Natural killer cell (primary cell): ENCODE measurements at regions not wholly inside any gene's neighbourhood (a gene's known extent, or its start where the extent isn't known, plus 50 kb on each side); places are given as distances from the start of the nearest gene placed in this dataset.
A peak's percentile ranks its signal among the peaks of the same experiment; 100 is the strongest.
"Not testable (repeated sequence)": the region's sequence is repeated elsewhere in the genome, so short reads cannot be mapped to it uniquely, and the experiment has no call there.

Experiments used
- ATAC-seq, 3 donors: fragments of 150-1000 bp in 2 of 3; fragments of 200-7000 bp in 1 of 3; cut with Tn5 transposase; 1 replicate in 1 of 3; 2 replicates in 2 of 3; pipeline ENCODE4 v1.10.0; 2021; ENCODE audit warnings: mild to moderate bottlenecking in 2 of 3, moderate library complexity in 2 of 3
- DNase-seq, 2 donors: peaks; one replicate each; pipeline versions ENCODE4 v3.0.0 to v3.0.0-alpha.2; 2013 to 2021; ENCODE audit warnings: mixed read lengths in 1 of 2
- H3K27ac ChIP-seq: one replicate; pipeline ENCODE4 v1.5.1; 2013; ENCODE audit warnings: mild to moderate bottlenecking, low read length
- H3K27me3 ChIP-seq: one replicate; pipeline ENCODE4 v1.6.1; 2013; ENCODE audit warnings: low read length; ENCODE audit not compliant: control insufficient read depth, insufficient read depth
- H3K36me3 ChIP-seq: one replicate; pipeline ENCODE4 v1.6.1; 2013; ENCODE audit warnings: low read length; ENCODE audit not compliant: control insufficient read depth, insufficient read depth
- H3K4me1 ChIP-seq: one replicate; pipeline ENCODE4 v1.6.1; 2013; ENCODE audit warnings: low read length; ENCODE audit not compliant: control insufficient read depth, insufficient read depth
- H3K4me3 ChIP-seq: one replicate; pipeline ENCODE4 v1.5.1; 2013; ENCODE audit warnings: low read length
- H3K9me3 ChIP-seq: one replicate; pipeline ENCODE4 v1.6.1; 2013; ENCODE audit warnings: low read length; ENCODE audit not compliant: control insufficient read depth, insufficient read depth
- H3K27ac Mint-ChIP-seq, 2 donors: one replicate each; pipeline ENCODE4 v1.8.0; 2022; ENCODE audit warnings: mild to moderate bottlenecking in 2 of 2, mixed read lengths in 2 of 2, moderate library complexity in 1 of 2
- H3K27me3 Mint-ChIP-seq, 2 donors: one replicate each; pipeline ENCODE4 v1.8.0; 2022; ENCODE audit warnings: low read depth in 2 of 2, mixed read lengths in 2 of 2
- H3K36me3 Mint-ChIP-seq: one replicate; pipeline ENCODE4 v1.8.0; 2022; ENCODE audit warnings: mixed read lengths
- H3K4me1 Mint-ChIP-seq, 2 donors: one replicate each; pipeline ENCODE4 v1.8.0; 2022; ENCODE audit warnings: mixed read lengths in 2 of 2
- H3K4me3 Mint-ChIP-seq: one replicate; pipeline ENCODE4 v1.8.0; 2022; ENCODE audit warnings: mild to moderate bottlenecking, moderate library complexity, mixed read lengths
- H3K9me3 Mint-ChIP-seq, 2 donors: one replicate each; pipeline ENCODE4 v1.8.0; 2022; ENCODE audit warnings: mixed read lengths in 2 of 2
- WGBS: methylation state at CpG from one replicate; pipeline ENCODE4 v1.1.7; 2013; ENCODE audit warnings: missing lambda C conversion rate; ENCODE audit not compliant: insufficient coverage; 5-methylcytosine and 5-hydroxymethylcytosine counted together
- intact Hi-C: fragments of 100-400 bp; cut with micrococcal nuclease; formaldehyde crosslinking; loops from one replicate; pipeline ENCODE4 v1.14.2; 2022

DNA sequence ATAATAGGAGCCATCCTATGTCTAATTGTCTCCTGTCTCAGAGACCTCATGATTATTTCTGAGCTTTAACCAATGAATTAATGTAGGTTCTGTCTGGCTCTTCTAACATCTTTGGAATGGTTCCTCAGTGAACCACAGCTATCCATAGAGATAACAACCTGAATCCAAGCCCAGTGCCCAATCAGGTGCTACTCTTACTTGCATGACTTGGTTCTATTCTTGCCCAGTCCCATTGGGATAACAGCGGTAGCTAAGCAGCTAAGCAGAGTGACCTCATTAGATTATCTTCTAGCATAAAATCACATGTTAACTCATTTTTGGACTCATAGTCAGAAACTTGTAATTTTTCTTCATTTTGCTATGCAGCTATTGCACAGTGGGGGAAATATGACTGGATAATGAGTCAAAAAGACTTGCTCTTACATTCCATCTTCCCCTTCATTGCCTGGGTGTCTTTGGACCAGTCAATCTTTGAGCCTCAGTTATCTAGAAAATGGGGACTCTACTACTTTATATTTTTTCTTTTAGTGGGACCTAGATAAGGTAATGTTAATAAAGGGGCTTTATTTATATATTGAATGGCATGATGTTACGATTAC is 309.1 kb upstream of the NOTCH2NLA start:
- H3K36me3 Mint-ChIP-seq, intact Hi-C loops, DNase-seq, ATAC-seq, H3K27me3 ChIP-seq, H3K27me3 Mint-ChIP-seq, H3K9me3 Mint-ChIP-seq, H3K4me1 ChIP-seq, H3K4me3 ChIP-seq, H3K27ac ChIP-seq, H3K9me3 ChIP-seq, H3K4me3 Mint-ChIP-seq, H3K27ac Mint-ChIP-seq, H3K4me1 Mint-ChIP-seq, H3K36me3 ChIP-seq: not testable (repeated sequence)
- no CpG with 5 or more reads among the region's 2 CpGs for WGBS

DNA sequence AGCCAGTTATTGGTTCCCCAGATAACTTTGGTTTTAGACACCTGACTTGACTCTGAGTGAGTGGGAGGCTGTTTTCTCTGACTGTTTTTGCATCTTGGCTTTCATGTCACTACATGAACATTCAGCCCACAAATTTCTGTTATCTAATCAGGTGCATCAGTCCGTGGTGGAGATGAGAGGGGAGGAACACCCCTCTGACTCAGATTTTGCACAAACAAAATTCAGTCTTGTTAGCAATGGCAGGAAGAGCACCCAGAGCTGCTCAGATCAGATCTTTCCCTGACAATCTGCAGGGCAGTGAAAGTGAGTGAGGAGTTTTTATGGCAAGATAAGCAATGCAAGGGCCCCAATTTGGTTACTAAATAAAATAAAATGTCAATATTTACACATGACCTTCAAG is 307.2 kb upstream of the NOTCH2NLA start:
- H3K36me3 Mint-ChIP-seq, H3K27me3 Mint-ChIP-seq, H3K27me3 ChIP-seq, DNase-seq, H3K9me3 Mint-ChIP-seq, H3K4me1 Mint-ChIP-seq, intact Hi-C loops, H3K36me3 ChIP-seq, H3K4me1 ChIP-seq, H3K27ac Mint-ChIP-seq, H3K9me3 ChIP-seq, H3K27ac ChIP-seq, H3K4me3 ChIP-seq, H3K4me3 Mint-ChIP-seq: not testable (repeated sequence)
- no CpG with 5 or more reads among the region's 1 CpG for WGBS
- peak in 1 of 3 donors; percentile 30 for ATAC-seq

DNA sequence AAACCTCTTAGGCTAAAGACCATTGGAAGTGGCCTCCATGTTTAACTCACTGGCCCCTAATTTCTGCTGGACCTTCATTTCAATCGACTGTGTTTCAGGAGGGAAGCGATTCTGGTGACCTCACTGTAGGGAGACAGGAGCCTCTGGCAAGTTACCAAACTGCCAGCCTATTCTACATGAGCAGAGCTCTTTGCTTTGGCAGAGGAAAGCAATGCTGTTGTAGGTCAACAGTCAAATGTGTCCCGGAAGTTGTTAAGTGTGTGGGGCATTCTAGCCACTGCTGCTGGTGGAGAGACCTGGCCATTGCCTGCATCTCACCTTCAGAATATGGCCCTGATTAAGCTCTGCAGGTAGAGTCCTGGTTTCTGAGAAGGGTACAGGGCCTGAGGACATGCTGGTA is 306.8 kb upstream of the NOTCH2NLA start:
- H3K9me3 ChIP-seq, H3K4me1 Mint-ChIP-seq, H3K27ac ChIP-seq, H3K36me3 Mint-ChIP-seq, H3K27me3 ChIP-seq, H3K9me3 Mint-ChIP-seq, DNase-seq, ATAC-seq, H3K27me3 Mint-ChIP-seq, H3K4me1 ChIP-seq, H3K27ac Mint-ChIP-seq, H3K4me3 Mint-ChIP-seq, intact Hi-C loops, H3K36me3 ChIP-seq, H3K4me3 ChIP-seq: not testable (repeated sequence)
- WGBS = no CpG with 5 or more reads among the region's 3 CpGs

DNA sequence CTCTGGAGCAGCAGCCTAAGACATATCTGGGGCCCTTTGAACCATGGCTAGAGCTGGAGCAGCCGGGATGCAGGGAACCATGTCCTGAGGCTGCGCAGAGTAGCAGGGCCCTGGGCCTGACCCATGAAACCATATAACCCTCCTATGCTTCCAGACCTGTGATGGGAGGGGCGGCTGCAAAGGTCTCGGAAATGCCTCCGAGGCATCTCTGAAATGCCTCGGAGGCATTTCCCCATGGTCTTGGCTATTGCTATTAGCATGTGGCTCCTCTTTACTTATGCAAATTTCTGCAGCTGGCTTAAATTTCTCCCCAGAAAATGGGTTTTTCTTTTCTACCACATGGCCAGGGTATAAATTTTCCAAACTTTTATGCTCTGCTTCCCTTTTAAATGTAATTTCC is 302.1 kb upstream of the NOTCH2NLA start:
- H3K27ac Mint-ChIP-seq, H3K27ac ChIP-seq, ATAC-seq, H3K4me3 Mint-ChIP-seq, H3K9me3 Mint-ChIP-seq, H3K4me3 ChIP-seq, H3K4me1 Mint-ChIP-seq, H3K4me1 ChIP-seq, H3K36me3 Mint-ChIP-seq, H3K36me3 ChIP-seq, DNase-seq, H3K27me3 ChIP-seq, H3K27me3 Mint-ChIP-seq, H3K9me3 ChIP-seq, intact Hi-C loops: not testable (repeated sequence)
- WGBS = no CpG with 5 or more reads among the region's 6 CpGs

DNA sequence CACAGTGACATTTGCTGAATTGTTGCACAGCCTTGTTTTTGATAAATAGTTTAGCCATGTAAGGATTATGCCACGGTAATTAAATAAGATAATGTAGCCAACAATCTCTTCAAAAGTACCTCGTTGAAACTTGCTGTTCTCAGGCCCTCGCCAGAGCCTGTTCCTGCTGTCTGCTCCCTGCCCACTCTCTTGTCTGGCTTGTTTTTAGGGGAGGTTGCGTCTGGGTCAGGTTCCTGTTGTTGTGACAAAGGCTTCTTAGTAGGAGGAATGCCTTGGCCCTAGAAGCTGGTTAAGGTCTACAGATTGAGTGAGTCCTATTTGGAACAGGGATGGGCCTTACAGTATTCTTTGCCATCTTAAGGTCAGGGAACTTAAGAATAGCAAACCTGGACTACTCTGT is 294.0 kb upstream of the NOTCH2NLA start:
- H3K27ac ChIP-seq, H3K27ac Mint-ChIP-seq, H3K9me3 ChIP-seq, ATAC-seq, H3K36me3 ChIP-seq, H3K4me1 Mint-ChIP-seq, H3K4me3 Mint-ChIP-seq, H3K4me3 ChIP-seq, H3K27me3 ChIP-seq, H3K36me3 Mint-ChIP-seq, intact Hi-C loops, DNase-seq, H3K9me3 Mint-ChIP-seq, H3K4me1 ChIP-seq, H3K27me3 Mint-ChIP-seq: not testable (repeated sequence)
- no CpG with 5 or more reads among the region's 4 CpGs for WGBS

DNA sequence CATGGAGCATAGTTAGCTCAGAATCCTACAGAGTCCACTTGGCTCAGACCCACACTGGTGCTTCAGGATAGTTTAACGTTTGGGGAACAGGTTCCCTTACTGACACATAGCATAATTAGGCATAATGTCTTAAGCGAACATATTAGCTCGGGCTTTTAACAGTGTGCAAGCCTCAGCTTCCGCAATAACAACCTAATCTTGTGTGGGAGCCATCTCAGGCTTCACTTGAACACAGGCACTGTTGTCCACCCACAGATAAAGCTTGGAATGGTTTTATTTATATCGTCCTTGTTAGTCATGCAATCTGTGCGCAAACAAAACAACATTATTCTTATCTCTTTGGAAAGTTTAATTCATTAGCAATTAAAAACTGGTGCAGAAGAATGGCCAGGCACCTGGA is 293.5 kb upstream of the NOTCH2NLA start:
- H3K9me3 ChIP-seq, H3K27ac Mint-ChIP-seq, ATAC-seq, H3K36me3 ChIP-seq, intact Hi-C loops, H3K9me3 Mint-ChIP-seq, H3K4me3 Mint-ChIP-seq, H3K4me3 ChIP-seq, DNase-seq, H3K4me1 ChIP-seq, H3K27me3 Mint-ChIP-seq, H3K4me1 Mint-ChIP-seq, H3K27ac ChIP-seq, H3K36me3 Mint-ChIP-seq, H3K27me3 ChIP-seq: not testable (repeated sequence)
- no CpG with 5 or more reads among the region's 6 CpGs for WGBS

DNA sequence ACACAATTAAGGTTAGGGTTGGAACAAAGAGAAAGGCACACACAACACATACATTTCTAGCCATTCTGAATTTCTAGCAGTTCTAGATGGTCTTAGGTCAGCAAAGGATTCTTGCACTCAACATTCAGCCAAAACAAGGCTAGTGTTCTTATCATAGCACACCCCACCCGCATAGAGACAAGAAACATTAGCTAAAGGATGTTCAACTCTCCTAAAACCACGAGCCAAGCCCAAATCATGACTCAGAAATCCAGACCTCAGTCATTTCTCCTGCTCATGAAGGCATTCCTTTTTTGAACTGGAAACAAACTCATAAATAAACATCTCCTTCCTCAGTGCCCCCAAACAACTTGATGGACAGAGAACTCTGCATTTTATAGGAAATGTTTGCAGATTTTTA is 293.0 kb upstream of the NOTCH2NLA start:
- H3K27ac Mint-ChIP-seq, H3K27me3 Mint-ChIP-seq, H3K36me3 Mint-ChIP-seq, ATAC-seq, H3K4me1 ChIP-seq, H3K4me1 Mint-ChIP-seq, H3K9me3 Mint-ChIP-seq, H3K27ac ChIP-seq, H3K9me3 ChIP-seq, H3K36me3 ChIP-seq, DNase-seq, H3K4me3 Mint-ChIP-seq, H3K27me3 ChIP-seq, H3K4me3 ChIP-seq, intact Hi-C loops: not testable (repeated sequence)
- no CpG with 5 or more reads among the region's 2 CpGs for WGBS

DNA sequence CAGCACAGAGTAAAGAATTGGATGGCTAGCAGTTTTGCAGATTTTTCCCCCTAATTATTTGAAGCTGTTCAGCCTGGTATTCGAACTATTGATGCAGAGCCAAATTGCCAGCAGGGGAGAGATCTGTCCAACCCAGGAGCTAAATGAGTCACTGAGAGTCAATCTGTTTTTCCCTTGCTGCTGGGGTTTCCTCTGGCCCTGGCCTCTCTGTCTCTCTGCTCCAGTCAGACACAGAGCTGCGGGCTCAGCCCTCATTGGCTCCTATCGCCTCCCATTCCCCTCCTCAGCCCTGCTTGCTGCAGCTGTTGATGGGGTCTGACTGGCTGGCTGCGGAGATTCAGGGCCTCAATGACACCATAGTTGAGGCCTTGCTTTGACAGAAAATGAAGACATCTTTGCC is 284.9 kb upstream of the NOTCH2NLA start:
- H3K27me3 Mint-ChIP-seq, H3K27ac Mint-ChIP-seq, H3K9me3 ChIP-seq, H3K4me1 ChIP-seq, H3K4me3 Mint-ChIP-seq, DNase-seq, H3K36me3 ChIP-seq, intact Hi-C loops, H3K9me3 Mint-ChIP-seq, H3K36me3 Mint-ChIP-seq, H3K27ac ChIP-seq, H3K4me1 Mint-ChIP-seq, H3K4me3 ChIP-seq, H3K27me3 ChIP-seq, ATAC-seq: not testable (repeated sequence)
- no CpG with 5 or more reads among the region's 4 CpGs for WGBS
